KMS-11 (cell line): ENCODE measurements at regions not wholly inside any gene's neighbourhood (a gene's known extent, or its start where the extent isn't known, plus 50 kb on each side); places are given as distances from the start of the nearest gene placed in this dataset.

Source experiments
- H2AFZ ChIP-seq: fragments of 200-600 bp; sonication (generic); 2 replicates; pipeline ENCODE4 v1.6.1; 2016; ENCODE audit warnings: antibody characterized with exemption, mixed run types, low read depth
- H3K27ac ChIP-seq: fragments of 200-600 bp; sonication (generic); 2 replicates; pipeline ENCODE4 v1.6.1; 2016; ENCODE audit warnings: mild to moderate bottlenecking, mixed run types
- H3K27me3 ChIP-seq: fragments of 200-600 bp; sonication (generic); 2 replicates; pipeline ENCODE4 v1.6.1; 2017; ENCODE audit warnings: mild to moderate bottlenecking, low read depth, mixed run types, moderate library complexity; ENCODE audit not compliant: insufficient read depth
- H3K36me3 ChIP-seq: fragments of 200-600 bp; sonication (generic); 2 replicates; pipeline ENCODE4 v1.6.1; 2017; ENCODE audit warnings: mild to moderate bottlenecking, mixed run types; ENCODE audit not compliant: insufficient read depth
- H3K4me1 ChIP-seq: fragments of 200-600 bp; sonication (generic); 2 replicates; pipeline ENCODE4 v1.6.1; 2016; ENCODE audit warnings: mild to moderate bottlenecking, low read depth, mixed run types; ENCODE audit not compliant: poor library complexity, severe bottlenecking
- H3K4me2 ChIP-seq: fragments of 200-600 bp; sonication (generic); 2 replicates; pipeline ENCODE4 v1.7.0; 2016; ENCODE audit warnings: mild to moderate bottlenecking, mixed run types
- H3K4me3 ChIP-seq: fragments of 200-600 bp; sonication (generic); IDR thresholded peaks from 2 replicates; pipeline ENCODE4 v1.6.1; 2017; ENCODE audit warnings: low read depth, low read length, mixed read lengths; ENCODE audit not compliant: insufficient read depth
- H3K79me2 ChIP-seq: fragments of 200-600 bp; sonication (generic); 2 replicates; pipeline ENCODE4 v1.6.1; 2016; ENCODE audit warnings: low read depth, mixed run types; ENCODE audit not compliant: insufficient read depth
- H3K9ac ChIP-seq: fragments of 200-600 bp; sonication (generic); 2 replicates; pipeline ENCODE4 v1.6.1; 2016; ENCODE audit warnings: mild to moderate bottlenecking, mixed run types
- H4K20me1 ChIP-seq: fragments of 200-600 bp; sonication (generic); 2 replicates; pipeline ENCODE4 v1.6.1; 2016; ENCODE audit warnings: mild to moderate bottlenecking, mixed run types; ENCODE audit not compliant: insufficient read depth
- TF ChIP-seq, protein P1 (sequence below): fragments of 200-600 bp; sonication (generic); conservative IDR thresholded peaks from 2 replicates; pipeline ENCODE4 v1.6.1; 2017; ENCODE audit warnings: low read depth, mild to moderate bottlenecking, antibody characterized with exemption, low read length, moderate library complexity, mixed read lengths

DNA sequence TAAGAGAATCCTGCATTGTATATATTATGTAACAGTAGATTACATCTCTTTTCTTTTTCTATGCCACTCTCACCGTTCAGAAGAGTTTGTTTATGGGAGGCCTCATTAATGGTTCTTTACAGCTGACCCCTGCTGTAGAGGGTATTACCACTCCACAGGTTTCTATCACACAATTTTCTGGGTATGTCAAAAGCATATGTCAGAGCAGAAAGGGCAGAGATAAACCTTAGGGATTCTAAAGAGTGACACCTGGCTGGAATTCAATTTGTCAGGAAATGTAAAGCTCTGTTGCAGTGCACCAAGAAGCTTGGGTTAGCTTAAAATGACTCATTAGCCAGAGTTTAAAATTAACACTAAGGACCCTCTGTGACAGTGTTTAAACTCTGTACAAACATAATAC is 658.7 kb downstream of the PCDH18 start:
- H3K9ac ChIP-seq: no peak overlapping the region
- no peaks in the 10 kb centered on the region for H3K27me3 ChIP-seq
- H3K4me3 ChIP-seq: no peak overlapping the region
- H3K4me2 ChIP-seq: no peak overlapping the region
- H4K20me1 ChIP-seq: no peaks in the 10 kb centered on the region
- H3K79me2 ChIP-seq: no peaks in the 10 kb centered on the region
- H3K27ac ChIP-seq: no peak overlapping the region
- H3K4me1 ChIP-seq: no peaks in the 10 kb centered on the region
- TF ChIP-seq, protein P1, sequence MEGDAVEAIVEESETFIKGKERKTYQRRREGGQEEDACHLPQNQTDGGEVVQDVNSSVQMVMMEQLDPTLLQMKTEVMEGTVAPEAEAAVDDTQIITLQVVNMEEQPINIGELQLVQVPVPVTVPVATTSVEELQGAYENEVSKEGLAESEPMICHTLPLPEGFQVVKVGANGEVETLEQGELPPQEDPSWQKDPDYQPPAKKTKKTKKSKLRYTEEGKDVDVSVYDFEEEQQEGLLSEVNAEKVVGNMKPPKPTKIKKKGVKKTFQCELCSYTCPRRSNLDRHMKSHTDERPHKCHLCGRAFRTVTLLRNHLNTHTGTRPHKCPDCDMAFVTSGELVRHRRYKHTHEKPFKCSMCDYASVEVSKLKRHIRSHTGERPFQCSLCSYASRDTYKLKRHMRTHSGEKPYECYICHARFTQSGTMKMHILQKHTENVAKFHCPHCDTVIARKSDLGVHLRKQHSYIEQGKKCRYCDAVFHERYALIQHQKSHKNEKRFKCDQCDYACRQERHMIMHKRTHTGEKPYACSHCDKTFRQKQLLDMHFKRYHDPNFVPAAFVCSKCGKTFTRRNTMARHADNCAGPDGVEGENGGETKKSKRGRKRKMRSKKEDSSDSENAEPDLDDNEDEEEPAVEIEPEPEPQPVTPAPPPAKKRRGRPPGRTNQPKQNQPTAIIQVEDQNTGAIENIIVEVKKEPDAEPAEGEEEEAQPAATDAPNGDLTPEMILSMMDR: no peak
- H2AFZ ChIP-seq: no peak overlapping the region
- no peaks in the 10 kb centered on the region for H3K36me3 ChIP-seq

DNA sequence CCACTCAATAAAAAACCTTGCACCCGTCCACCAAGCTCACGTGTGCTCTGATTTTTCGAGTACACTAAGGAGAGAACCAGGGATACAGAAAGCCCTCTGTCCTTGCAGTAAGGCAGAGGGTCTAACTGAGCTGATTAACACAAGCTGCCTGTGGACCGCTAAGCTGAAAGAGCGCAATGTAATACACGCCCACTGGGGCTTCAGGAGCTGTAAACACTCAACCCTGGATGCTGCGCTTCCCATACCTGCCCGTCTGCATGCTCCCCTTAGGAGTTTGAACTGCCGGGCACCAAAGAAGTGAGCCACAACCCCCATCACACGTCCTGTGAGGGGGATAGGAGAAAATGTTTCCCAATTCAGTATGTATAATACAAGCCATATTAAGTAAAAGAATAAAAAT is 664.8 kb downstream of the PCDH18 start:
- peaks cover 10% of the 10 kb centered on the region for H3K4me1 ChIP-seq
- no peak overlapping the region for H3K4me2 ChIP-seq
- H3K36me3 ChIP-seq: no peaks in the 10 kb centered on the region
- no peak overlapping the region for H3K4me3 ChIP-seq
- H2AFZ ChIP-seq: no peak overlapping the region
- H4K20me1 ChIP-seq: no peaks in the 10 kb centered on the region
- TF ChIP-seq, protein P1: no peak
- H3K9ac ChIP-seq: no peak overlapping the region
- H3K27me3 ChIP-seq: no peaks in the 10 kb centered on the region
- H3K79me2 ChIP-seq: no peaks in the 10 kb centered on the region
- H3K27ac ChIP-seq: no peak overlapping the region

DNA sequence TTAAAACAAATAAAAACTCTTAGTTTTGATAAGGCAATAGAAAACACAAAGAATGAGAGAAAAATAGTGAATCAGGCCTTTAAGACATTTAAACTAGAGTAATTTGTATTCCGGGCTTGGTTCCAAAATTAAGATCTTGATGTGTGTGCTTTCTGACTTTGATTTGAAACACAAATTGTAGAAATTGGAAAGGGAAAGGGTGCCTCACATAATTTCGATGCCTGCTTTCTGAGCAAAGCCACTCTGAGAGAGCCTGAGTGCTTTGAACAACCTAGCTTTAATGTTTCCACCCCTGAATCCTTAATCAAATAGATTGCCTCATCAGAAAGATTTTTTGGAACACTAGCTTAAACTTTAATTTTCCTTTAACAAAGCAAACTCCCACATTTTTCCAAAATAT is 666.8 kb downstream of the PCDH18 start:
- Histone ChIP-seq H3K79me2 (no peaks in the 10 kb centered on the region), H3K4me3 (no peak overlapping the region)

DNA sequence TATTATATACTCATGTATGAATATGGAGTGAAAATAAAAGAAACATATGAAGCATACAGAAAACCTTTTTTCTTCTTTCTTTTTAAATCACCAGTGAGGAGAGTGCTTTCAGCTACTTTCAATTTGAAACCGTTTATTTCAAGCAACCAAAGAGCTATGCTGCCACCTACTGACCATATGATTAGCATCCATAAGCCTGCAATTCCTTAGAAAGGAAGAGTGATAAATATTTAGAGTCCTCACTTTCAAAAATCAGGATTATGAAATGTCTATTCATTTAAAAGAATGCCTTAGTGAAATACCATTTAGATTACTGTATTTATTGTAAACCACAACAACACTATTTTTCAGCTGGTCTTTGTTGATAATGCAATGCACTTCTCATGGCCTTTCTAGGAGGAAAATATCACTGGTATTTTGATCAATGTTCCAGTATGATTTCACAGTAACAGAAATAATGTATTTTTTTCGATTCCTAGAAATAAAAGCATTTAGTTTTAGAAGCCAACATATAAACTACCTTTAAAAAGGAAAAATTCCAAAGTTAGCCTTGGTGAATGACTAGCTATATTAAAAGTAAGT is 667.6 kb downstream of the PCDH18 start:
- Histone ChIP-seq H3K79me2 (no peaks in the 10 kb centered on the region), H4K20me1 (no peaks in the 10 kb centered on the region), H3K4me1 (peaks cover 10% of the 10 kb centered on the region), H2AFZ (no peak overlapping the region), H3K9ac (no peak overlapping the region), H3K36me3 (no peaks in the 10 kb centered on the region), H3K27ac (no peak overlapping the region), H3K4me3 (no peak overlapping the region), H3K4me2 (no peak overlapping the region), H3K27me3 (no peaks in the 10 kb centered on the region)
- TF ChIP-seq, protein P1: peak; percentile 85

More for the DNA sequence above, 666.8 kb downstream of the PCDH18 start:
- Histone ChIP-seq H3K4me1 (peaks cover 10% of the 10 kb centered on the region), H2AFZ (no peak overlapping the region), H3K9ac (no peak overlapping the region), H3K36me3 (no peaks in the 10 kb centered on the region), H3K27ac (no peak overlapping the region), H3K27me3 (no peaks in the 10 kb centered on the region), H3K4me2 (no peak overlapping the region), H4K20me1 (no peaks in the 10 kb centered on the region)
- TF ChIP-seq, protein P1: no peak
